Neural crest cell (in vitro differentiated cells): ENCODE measurements at regions not wholly inside any gene's neighbourhood (a gene's known extent, or its start where the extent isn't known, plus 50 kb on each side); places are given as distances from the start of the nearest gene placed in this dataset.

Experiments
- DNase-seq: peaks from one replicate; pipeline ENCODE4 v3.0.0; 2021; ENCODE audit warnings: low read depth, mixed read lengths, low spot score
- H3K27ac Mint-ChIP-seq: one replicate; pipeline ENCODE4 v1.8.0; 2021; ENCODE audit warnings: mild to moderate bottlenecking, mixed read lengths; ENCODE audit not compliant: unreplicated experiment
- H3K27me3 Mint-ChIP-seq: 2 replicates; pipeline ENCODE4 v1.8.0; 2021; ENCODE audit warnings: low read depth, mild to moderate bottlenecking, mixed read lengths
- H3K36me3 Mint-ChIP-seq: 2 replicates; pipeline ENCODE4 v1.8.0; 2021; ENCODE audit warnings: low read depth, mild to moderate bottlenecking, mixed read lengths
- H3K4me1 Mint-ChIP-seq: 2 replicates; pipeline ENCODE4 v1.8.0; 2021; ENCODE audit warnings: mixed read lengths
- H3K4me3 Mint-ChIP-seq: one replicate; pipeline ENCODE4 v1.8.0; 2021; ENCODE audit warnings: mild to moderate bottlenecking, mixed read lengths
- H3K9me3 Mint-ChIP-seq: 2 replicates; pipeline ENCODE4 v1.8.0; 2021; ENCODE audit warnings: mixed read lengths
- CTCF ChIP-seq: fragments of 200-600 bp; sonication (generic); conservative IDR thresholded peaks from 2 replicates; pipeline ENCODE4 v1.5.0; 2021; ENCODE audit warnings: antibody characterized with exemption, mild to moderate bottlenecking

DNA sequence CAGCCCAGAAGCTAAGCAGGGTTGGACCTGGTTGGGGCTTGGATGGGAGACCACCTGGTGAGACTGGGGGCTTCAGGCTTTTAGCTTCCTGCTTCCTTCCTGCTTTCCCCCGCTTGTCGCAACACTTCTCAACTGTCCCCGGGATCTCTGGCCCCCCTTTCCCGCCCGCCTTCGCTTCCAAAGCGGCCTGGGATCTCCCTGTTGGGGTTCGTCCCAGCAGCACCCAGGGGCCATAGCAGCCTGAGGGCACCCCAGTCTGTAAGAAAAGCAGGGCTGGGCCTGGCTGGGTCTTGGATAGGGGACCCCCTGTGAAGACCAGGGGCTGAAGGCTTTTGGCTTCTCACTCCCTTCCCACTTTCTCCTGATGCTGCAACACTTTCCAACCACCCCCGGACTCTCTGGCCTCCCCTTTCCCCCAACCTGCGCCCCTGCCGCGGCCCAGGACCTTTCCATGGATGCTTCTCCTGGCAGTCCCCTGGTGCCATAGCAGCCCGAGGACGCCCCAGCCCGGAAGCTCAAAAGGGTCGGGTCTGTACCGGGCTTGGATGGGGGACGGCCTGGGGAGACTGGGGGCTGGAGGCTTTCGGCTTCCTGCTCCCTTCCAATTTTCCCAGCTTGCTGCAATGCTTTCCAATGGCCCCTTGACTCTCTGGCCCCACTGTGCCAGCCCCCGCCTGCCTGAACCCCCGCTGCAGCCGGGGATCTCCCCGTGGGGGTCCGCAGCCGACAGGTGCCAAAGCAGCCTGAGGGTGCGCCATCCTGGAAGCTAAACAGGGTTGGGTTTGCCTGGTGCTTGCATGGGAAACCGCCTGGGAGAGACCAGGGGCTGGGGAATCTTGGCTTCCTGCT, 2276.2 kb downstream of the TP53TG3F start:
- H3K9me3 Mint-ChIP-seq: peaks cover 46% of the 10 kb centered on the region
- no peak for TF ChIP-seq CTCF
- H3K27ac Mint-ChIP-seq: no peak overlapping the region
- H3K4me1 Mint-ChIP-seq: no peaks in the 10 kb centered on the region
- H3K4me3 Mint-ChIP-seq: no peak overlapping the region
- H3K27me3 Mint-ChIP-seq: peaks cover under 1% of the 10 kb centered on the region
- no peak for DNase-seq
- peaks cover 29% of the 10 kb centered on the region for H3K36me3 Mint-ChIP-seq

DNA sequence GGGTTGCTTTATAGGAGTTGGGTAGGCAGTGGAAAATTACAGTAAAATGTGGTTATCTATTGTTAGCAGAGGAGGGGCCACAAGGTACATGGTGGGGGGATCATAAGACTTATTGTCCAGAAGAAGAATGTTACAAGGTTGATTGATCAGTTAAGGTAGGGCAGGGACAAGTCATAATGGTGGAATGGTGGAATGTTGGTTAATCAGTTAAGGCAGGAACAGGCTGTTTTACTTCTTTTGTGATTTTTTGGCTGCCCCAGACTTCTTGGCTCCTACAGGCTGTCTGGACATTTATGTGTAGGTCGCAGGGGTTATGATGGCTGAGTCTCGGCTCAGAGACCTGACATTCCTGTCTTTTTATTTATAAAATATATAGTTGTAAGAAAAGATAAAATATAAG, 2277.1 kb downstream of the TP53TG3F start:
- no peak overlapping the region for H3K27ac Mint-ChIP-seq
- peaks cover 2% of the 10 kb centered on the region for H3K27me3 Mint-ChIP-seq
- no peak for DNase-seq
- peaks cover 37% of the 10 kb centered on the region for H3K36me3 Mint-ChIP-seq
- no peak for TF ChIP-seq CTCF
- no peaks in the 10 kb centered on the region for H3K4me1 Mint-ChIP-seq
- peaks cover 46% of the 10 kb centered on the region for H3K9me3 Mint-ChIP-seq
- no peak overlapping the region for H3K4me3 Mint-ChIP-seq

DNA sequence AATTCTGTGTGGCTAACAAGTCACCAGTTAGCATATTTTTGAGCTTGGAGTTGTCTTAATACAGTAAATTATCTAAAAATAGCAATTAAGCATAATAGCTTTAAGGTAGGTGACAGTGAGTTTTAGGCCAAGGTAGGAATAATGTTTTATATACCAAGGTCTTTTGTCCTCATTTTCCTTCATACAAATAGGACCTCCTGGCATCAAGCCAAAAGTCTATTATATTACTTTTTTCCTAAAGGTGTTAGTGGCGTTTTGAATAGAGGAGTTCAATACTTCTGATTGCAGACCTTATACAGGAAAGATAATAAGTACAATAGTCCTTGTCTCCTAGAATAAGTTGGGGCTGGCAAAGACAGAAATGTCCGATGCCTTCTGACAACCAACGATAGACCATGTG, 2277.7 kb downstream of the TP53TG3F start:
- no peak for DNase-seq
- H3K9me3 Mint-ChIP-seq: peaks cover 50% of the 10 kb centered on the region
- peaks cover 37% of the 10 kb centered on the region for H3K36me3 Mint-ChIP-seq
- no peaks in the 10 kb centered on the region for H3K4me1 Mint-ChIP-seq
- no peak for TF ChIP-seq CTCF
- no peak overlapping the region for H3K27ac Mint-ChIP-seq
- H3K4me3 Mint-ChIP-seq: no peak overlapping the region
- H3K27me3 Mint-ChIP-seq: peaks cover 2% of the 10 kb centered on the region

GRCh38 chr16:35741546-35741945, 2282.1 kb downstream of the TP53TG3F start:
- peaks cover 61% of the 10 kb centered on the region for H3K9me3 Mint-ChIP-seq
- H3K27me3 Mint-ChIP-seq: peaks cover 2% of the 10 kb centered on the region
- no peak overlapping the region for H3K4me3 Mint-ChIP-seq
- H3K27ac Mint-ChIP-seq: no peak overlapping the region
- no peak for TF ChIP-seq CTCF
- DNase-seq: no peak
- no peaks in the 10 kb centered on the region for H3K4me1 Mint-ChIP-seq
- H3K36me3 Mint-ChIP-seq: peaks cover 43% of the 10 kb centered on the region

DNA sequence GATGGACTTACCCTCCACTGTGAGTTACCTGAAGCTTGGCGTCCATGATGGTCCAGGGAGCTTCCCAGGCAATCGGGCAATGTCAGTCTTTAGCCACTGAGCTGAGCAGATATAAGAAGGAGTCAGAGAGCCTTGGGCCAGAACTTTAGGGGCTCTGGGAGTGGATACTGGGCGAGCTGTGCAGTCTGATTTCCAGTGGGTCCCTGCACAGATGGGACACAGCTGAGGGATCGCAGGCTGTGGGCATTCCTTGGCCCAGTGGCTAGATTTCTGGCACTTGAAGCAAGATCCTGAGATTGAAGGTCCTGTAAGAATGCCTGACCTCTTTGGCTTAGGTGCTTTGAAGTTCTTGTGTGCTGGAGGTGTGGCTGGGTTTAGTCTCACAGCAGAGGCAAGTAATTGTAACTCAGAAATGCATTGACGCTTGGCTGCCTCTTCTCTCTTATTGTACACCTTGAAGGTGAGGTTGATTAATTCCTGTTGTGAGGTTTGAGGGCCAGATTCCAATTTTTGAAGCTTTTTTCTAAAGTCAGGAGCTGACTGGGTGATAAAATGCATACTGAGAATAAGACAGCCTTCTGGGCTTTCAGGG, 2283.8 kb downstream of the TP53TG3F start:
- H3K36me3 Mint-ChIP-seq: peaks cover 42% of the 10 kb centered on the region
- H3K9me3 Mint-ChIP-seq: peaks cover 53% of the 10 kb centered on the region

More for the DNA sequence above, 2283.8 kb downstream of the TP53TG3F start:
- no peak for DNase-seq
- Mint-ChIP-seq H3K27ac (no peak overlapping the region), H3K4me1 (no peaks in the 10 kb centered on the region), H3K4me3 (no peak overlapping the region), H3K27me3 (peaks cover 2% of the 10 kb centered on the region)
- TF ChIP-seq CTCF: no peak
